KOPT-K1 (cell line): ENCODE measurements at regions not wholly inside any gene's neighbourhood (a gene's known extent, or its start where the extent isn't known, plus 50 kb on each side); places are given as distances from the start of the nearest gene placed in this dataset.

Experiments used
- H3K27ac ChIP-seq: fragments of 200-600 bp; sonication (generic); 2 replicates; pipeline ENCODE4 v1.5.1; 2016; ENCODE audit warnings: antibody characterized with exemption, mild to moderate bottlenecking, low read depth, low read length; ENCODE audit not compliant: poor library complexity, severe bottlenecking
- H3K36me3 ChIP-seq: fragments of 200-600 bp; sonication (generic); 2 replicates; pipeline ENCODE4 v1.5.1; 2017; ENCODE audit warnings: antibody characterized with exemption, mild to moderate bottlenecking, low read length, moderate library complexity; ENCODE audit not compliant: insufficient read depth
- H3K9me3 ChIP-seq: fragments of 200-600 bp; sonication (generic); 2 replicates; pipeline ENCODE4 v1.5.1; 2017; ENCODE audit warnings: antibody characterized with exemption, low read length, mild to moderate bottlenecking; ENCODE audit not compliant: insufficient read depth, poor library complexity, severe bottlenecking

GRCh38 chr1:101290922-101291561, 54.2 kb downstream of the S1PR1 start:
- no peaks in the 10 kb centered on the region for H3K9me3 ChIP-seq
- peak overlapping the region; percentile 73 for H3K27ac ChIP-seq
- no peaks in the 10 kb centered on the region for H3K36me3 ChIP-seq

- peak overlapping the region; percentile 73 for H3K27ac ChIP-seq
- H3K36me3 ChIP-seq, result no peaks in the 10 kb centered on the region
- no peaks in the 10 kb centered on the region for H3K9me3 ChIP-seq
Observed at GRCh38 chr1:101291562-101292380, 55.0 kb downstream of the S1PR1 start.

- Histone ChIP-seq H3K27ac (peak overlapping the region; percentile 73), H3K36me3 (no peaks in the 10 kb centered on the region), H3K9me3 (no peaks in the 10 kb centered on the region)
Observed at GRCh38 chr1:101293461-101294051, 56.7 kb downstream of the S1PR1 start.

GRCh38 chr1:101295209-101295608, 58.4 kb downstream of the S1PR1 start:
- Histone ChIP-seq H3K9me3 (no peaks in the 10 kb centered on the region), H3K36me3 (no peaks in the 10 kb centered on the region), H3K27ac (peak overlapping the region; percentile 11)

DNA sequence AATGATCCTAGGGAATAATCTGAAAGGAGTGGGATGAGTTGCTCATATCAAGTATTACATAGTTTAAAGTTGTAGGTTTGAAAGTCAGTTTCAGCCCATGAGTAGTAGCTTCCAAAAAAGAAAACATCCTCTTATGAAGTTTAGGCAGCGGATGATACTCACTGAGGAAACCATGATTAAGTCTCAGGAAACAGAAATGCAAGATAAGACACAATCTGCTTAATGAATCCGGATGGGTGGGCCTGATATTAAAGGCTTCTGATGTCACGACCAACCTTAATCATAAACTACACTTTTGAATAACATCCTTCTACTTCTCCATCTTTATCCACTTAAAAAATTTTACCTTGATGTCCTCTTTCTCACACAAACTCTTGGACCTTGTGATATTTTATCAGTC, 61.8 kb downstream of the S1PR1 start:
- Histone ChIP-seq H3K27ac (no peak overlapping the region), H3K36me3 (no peaks in the 10 kb centered on the region), H3K9me3 (no peaks in the 10 kb centered on the region)

- Histone ChIP-seq H3K9me3 (no peaks in the 10 kb centered on the region), H3K27ac (no peak overlapping the region), H3K36me3 (no peaks in the 10 kb centered on the region)
Observed at GRCh38 chr1:101299141-101299540, 62.3 kb downstream of the S1PR1 start.

- Histone ChIP-seq H3K9me3 (no peaks in the 10 kb centered on the region), H3K27ac (no peak overlapping the region), H3K36me3 (no peaks in the 10 kb centered on the region)
Observed at GRCh38 chr1:101299710-101300109, 62.9 kb downstream of the S1PR1 start.

DNA sequence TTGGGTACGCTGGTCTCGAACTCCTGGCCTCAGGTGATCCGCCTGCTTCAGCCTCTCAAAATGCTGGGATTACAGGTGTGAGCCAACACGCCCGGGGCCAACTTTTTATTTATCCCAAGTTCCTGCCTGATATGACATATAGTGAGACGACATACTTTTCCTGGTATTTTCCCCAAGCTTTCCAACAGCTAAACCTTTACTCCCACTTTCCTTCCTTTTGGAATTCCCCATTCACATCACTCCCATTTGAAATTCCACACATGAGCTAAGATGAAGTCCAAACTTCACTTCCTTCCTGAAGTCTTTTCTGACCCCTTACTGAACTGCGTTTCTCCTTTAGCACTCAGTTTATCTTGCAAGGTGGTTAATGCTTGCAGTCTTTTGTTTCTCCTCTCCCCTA, 64.1 kb downstream of the S1PR1 start:
- H3K27ac ChIP-seq, result no peak overlapping the region
- no peaks in the 10 kb centered on the region for H3K9me3 ChIP-seq
- H3K36me3 ChIP-seq, result no peaks in the 10 kb centered on the region

- Histone ChIP-seq H3K27ac (no peak overlapping the region), H3K9me3 (no peaks in the 10 kb centered on the region), H3K36me3 (no peaks in the 10 kb centered on the region)
Observed at GRCh38 chr1:101301446-101302057, 64.7 kb downstream of the S1PR1 start.

GRCh38 chr1:101302831-101303511, 66.2 kb downstream of the S1PR1 start:
- Histone ChIP-seq H3K27ac (no peak overlapping the region), H3K36me3 (no peaks in the 10 kb centered on the region), H3K9me3 (no peaks in the 10 kb centered on the region)

DNA sequence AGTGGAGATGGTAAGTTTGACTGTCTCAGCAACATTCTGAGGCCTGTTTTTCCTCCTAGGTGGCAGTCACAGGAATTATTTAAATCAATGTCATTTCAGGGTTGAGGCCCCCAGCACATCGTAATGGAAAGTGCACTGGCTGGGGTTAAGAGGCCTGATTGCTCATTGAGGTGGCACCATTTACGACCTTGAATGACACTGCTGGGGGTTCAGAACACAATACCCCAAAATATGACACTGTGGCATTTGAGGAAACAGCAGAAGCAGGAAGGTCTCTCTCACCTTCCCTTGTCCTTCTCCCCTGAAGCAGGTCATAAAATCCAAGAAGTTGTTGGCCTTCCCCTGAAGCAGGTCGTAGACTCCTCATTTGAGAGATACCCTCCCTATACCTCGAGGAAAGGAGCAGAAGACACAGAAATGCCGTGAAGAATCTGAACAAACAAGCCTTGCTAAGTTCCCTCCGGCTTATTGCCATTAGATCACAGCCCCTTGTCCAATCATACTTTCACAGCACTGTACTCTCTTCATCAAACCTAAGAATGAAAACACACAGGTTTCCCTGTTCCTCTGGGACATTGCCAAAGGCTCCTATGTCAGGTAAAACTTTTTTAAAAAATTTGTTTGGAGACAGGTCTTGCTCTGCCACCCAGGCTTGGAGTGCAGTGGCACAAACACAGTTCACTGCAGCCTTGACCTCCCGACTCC, 71.3 kb downstream of the S1PR1 start:
- no peaks in the 10 kb centered on the region for H3K36me3 ChIP-seq
- peak overlapping the region; percentile 96 for H3K27ac ChIP-seq
- H3K9me3 ChIP-seq, result no peaks in the 10 kb centered on the region

GRCh38 chr1:101308935-101309333, 72.1 kb downstream of the S1PR1 start:
- H3K27ac ChIP-seq, result peak overlapping the region; percentile 96
- H3K36me3 ChIP-seq, result no peaks in the 10 kb centered on the region
- no peaks in the 10 kb centered on the region for H3K9me3 ChIP-seq

GRCh38 chr1:101309334-101310311, 72.8 kb downstream of the S1PR1 start:
- H3K9me3 ChIP-seq, result no peaks in the 10 kb centered on the region
- peak overlapping the region; percentile 96 for H3K27ac ChIP-seq
- H3K36me3 ChIP-seq, result no peaks in the 10 kb centered on the region
